ENCODE measurements at regions not wholly inside any gene's neighbourhood (a gene's known extent, or its start where the extent isn't known, plus 50 kb on each side); places are given as distances from the start of the nearest gene placed in this dataset.

DNA sequence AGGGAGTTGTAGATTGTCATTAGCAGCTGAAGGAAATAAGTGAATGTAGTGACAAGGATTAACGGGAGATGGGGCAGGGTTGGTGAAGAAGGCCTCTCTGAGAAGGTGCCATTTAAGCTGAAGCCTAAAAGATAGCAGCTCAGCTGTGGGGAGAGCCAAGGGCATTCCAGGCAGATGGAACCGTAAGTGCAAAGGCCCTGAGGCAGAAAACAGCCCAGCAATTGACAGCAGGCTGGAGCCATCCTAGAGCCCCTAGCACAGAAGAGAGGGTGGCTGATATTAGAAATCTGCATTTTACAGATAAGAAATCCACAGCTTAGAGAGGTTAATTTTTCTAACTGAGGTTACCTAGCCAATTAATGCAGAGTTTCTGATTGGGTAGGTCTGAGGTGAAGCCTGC, 374.5 kb upstream of the PROK2 start:
- Histone ChIP-seq H3K9ac (ENCODE audit: low read depth, low read length) (no peak overlapping the region), H3K4me3 (ENCODE audit: low read length) (no peak overlapping the region), H3K4me1 (ENCODE audit: insufficient read depth, low read length) (no peaks in the 10 kb centered on the region), H3K27ac (ENCODE audit: low read length) (no peak overlapping the region), H3K36me3 (ENCODE audit: insufficient read depth, low read depth, low read length) (no peaks in the 10 kb centered on the region), H3K27me3 (ENCODE audit: insufficient read depth, low read length) (no peaks in the 10 kb centered on the region), H3K9me3 (ENCODE audit: insufficient read depth, low read depth, low read length) (peaks cover under 1% of the 10 kb centered on the region; the same call in 1 of the 2 replicates)

DNA sequence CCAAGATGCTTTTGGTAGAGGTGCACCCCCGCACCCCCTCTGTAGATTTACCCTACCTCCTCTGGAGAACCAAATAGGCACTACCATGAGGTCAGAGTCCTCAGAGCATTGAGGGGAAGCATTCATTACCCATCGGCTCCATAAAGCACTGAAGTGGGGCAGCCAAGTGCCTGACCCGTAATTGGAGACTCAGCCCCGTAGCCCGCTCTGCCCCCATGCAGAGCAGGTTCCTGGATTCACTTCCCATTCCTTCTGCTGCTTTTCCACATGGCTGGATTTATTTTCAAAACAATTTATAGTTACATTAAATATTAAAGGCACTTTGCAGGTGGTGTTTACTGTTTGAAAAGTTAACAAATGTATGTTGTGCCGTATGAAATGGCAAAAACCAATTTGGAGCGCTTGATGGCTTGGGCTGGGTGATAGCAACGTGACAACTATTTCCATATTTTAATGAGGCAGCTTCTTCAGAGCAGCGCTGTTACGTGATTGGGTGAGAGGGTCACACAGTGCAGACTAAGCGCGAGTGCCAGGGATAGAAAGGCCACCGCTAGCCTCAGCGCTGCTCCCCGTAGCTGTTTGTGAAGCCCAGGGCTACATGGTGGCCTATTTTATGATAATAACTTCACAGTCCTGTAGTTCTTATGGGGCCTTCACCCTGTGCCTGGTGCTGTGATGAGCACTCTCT, 373.8 kb upstream of the PROK2 start:
- Histone ChIP-seq H3K9ac (ENCODE audit: low read depth, low read length) (no peak overlapping the region), H3K36me3 (ENCODE audit: insufficient read depth, low read depth, low read length) (no peaks in the 10 kb centered on the region), H3K9me3 (ENCODE audit: insufficient read depth, low read depth, low read length) (peaks cover 5% of the 10 kb centered on the region), H3K27me3 (ENCODE audit: insufficient read depth, low read length) (no peaks in the 10 kb centered on the region), H3K4me3 (ENCODE audit: low read length) (no peak overlapping the region), H3K27ac (ENCODE audit: low read length) (no peak overlapping the region), H3K4me1 (ENCODE audit: insufficient read depth, low read length) (no peaks in the 10 kb centered on the region)

DNA sequence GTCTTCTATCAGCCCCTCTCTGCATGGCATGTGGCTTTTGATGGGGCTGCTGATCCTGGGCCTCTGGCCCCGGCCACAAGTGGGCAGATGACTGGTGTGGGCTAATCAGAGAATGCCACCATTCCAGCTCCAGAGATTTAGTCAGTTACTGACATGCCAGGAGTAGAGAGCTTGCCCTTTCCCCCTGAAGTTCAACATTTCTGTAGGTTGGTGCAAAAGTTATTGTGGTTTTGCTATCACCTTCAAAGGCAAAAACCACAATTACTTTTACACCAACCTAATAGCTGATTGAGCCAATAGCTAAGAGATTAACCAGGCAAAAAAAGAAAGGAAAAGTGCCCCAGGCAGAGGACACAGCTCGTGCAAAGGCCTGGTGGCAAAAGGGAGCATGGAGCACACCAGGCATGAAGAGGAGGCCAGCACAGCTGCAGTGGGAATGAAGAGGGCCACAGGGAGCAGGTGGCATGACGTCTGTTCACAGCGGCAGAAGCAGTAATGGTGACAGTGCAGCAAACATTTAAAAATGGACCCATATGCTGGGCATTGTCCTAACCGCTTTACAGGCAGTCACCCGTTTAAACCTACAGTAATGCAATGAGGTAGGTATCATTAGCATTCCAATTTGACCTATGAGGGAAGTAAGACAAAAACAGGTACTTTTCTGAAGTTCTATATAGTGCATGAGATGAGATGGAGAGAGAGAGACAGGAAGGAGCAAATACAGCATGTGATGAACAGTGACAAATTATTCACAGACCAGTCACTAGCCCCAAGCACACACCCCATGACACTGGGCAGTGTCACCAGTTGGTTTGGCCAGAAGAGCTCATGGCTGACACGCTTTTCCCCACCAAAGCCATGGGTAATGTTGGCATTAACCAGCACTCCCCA, 373.0 kb upstream of the PROK2 start:
- Histone ChIP-seq H3K36me3 (ENCODE audit: insufficient read depth, low read depth, low read length) (no peaks in the 10 kb centered on the region), H3K9ac (ENCODE audit: low read depth, low read length) (no peak overlapping the region), H3K27ac (ENCODE audit: low read length) (no peak overlapping the region), H3K9me3 (ENCODE audit: insufficient read depth, low read depth, low read length) (peaks cover 5% of the 10 kb centered on the region), H3K4me1 (ENCODE audit: insufficient read depth, low read length) (no peaks in the 10 kb centered on the region), H3K27me3 (ENCODE audit: insufficient read depth, low read length) (no peaks in the 10 kb centered on the region), H3K4me3 (ENCODE audit: low read length) (no peak overlapping the region)

DNA sequence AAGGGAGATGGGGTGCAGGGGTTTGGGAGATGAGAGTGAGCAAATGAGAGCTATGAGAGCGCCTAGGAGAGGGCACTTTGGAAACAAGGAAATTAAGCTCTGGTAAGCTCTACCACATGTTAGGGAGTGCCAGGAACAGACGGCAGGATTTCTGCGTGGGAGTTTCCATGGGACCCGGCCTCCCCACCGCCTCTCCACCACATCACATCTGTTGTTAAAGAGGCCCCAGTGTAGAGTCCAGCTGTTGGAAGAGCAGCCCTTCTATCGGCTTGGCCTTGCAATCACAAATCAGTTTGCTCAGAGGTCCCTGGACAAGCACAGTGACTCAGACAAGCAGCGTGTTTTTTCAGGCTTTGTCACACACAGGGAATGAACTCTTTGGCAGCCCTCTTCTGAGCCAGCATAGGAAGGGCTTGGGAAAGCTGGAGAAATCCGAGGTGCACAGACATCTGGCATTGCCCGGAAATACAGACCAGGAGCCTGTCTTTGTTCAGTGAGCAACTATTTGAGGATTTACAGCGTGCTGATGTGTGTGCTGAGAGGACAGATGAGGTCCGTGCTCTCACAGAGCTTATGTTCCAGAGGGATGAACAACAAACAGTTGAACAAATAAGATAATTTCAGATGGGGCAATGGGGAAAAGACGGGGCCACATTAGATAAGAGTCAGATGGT, 370.6 kb upstream of the PROK2 start:
- Histone ChIP-seq H3K4me1 (ENCODE audit: insufficient read depth, low read length) (no peaks in the 10 kb centered on the region), H3K27ac (ENCODE audit: low read length) (no peak overlapping the region), H3K9me3 (ENCODE audit: insufficient read depth, low read depth, low read length) (peaks cover 5% of the 10 kb centered on the region), H3K9ac (ENCODE audit: low read depth, low read length) (no peak overlapping the region), H3K4me3 (ENCODE audit: low read length) (no peak overlapping the region), H3K36me3 (ENCODE audit: insufficient read depth, low read depth, low read length) (no peaks in the 10 kb centered on the region), H3K27me3 (ENCODE audit: insufficient read depth, low read length) (no peaks in the 10 kb centered on the region)

DNA sequence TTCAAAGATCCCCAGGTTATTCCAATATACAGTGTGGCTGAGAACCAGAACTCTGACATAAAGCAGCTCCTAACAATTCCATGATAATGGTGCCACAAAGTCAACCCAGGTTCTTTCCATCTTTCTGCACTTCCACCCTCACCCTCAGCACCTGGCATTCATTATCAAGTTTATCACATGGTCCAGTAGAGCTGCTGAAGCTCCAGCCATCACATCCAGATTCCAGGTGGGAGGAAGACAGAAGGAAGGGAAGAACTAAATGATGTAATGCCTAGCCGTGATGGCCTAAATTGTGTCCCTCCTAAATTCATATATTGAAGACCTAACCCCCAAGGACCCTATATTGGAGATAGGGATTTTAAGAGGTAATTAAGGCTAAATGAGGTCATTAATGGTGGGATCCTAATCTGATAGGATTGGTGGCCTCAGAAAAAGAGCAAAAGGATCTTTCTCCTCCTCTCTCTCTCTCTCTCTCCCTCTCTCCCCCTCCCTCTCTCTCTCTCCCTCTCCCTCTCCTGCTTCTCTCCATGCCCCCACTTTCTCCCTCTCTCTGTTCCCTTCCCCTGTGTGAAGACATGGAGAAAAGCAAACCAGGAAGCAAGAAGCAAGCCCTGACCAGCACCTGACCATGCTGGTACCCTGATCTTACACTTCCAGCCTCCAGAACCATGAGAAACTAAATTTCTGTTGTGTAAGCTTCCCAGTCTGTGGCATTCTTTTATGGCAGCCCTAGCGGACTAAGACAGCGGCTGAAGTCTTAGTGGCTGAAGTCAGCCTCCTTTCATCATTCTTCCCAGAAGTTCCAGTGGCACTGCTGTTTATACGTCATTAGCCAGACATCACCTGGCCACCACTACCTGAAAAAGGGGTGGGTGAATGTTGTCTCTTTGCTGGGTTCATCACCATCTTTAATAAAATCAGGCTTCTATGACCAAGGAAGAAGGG, 369.7 kb upstream of the PROK2 start:
- Histone ChIP-seq H3K9ac (ENCODE audit: low read depth, low read length) (no peak overlapping the region), H3K4me1 (ENCODE audit: insufficient read depth, low read length) (no peaks in the 10 kb centered on the region), H3K36me3 (ENCODE audit: insufficient read depth, low read depth, low read length) (no peaks in the 10 kb centered on the region), H3K27ac (ENCODE audit: low read length) (no peak overlapping the region), H3K9me3 (ENCODE audit: insufficient read depth, low read depth, low read length) (peaks cover 5% of the 10 kb centered on the region), H3K27me3 (ENCODE audit: insufficient read depth, low read length) (no peaks in the 10 kb centered on the region), H3K4me3 (ENCODE audit: low read length) (no peak overlapping the region)

DNA sequence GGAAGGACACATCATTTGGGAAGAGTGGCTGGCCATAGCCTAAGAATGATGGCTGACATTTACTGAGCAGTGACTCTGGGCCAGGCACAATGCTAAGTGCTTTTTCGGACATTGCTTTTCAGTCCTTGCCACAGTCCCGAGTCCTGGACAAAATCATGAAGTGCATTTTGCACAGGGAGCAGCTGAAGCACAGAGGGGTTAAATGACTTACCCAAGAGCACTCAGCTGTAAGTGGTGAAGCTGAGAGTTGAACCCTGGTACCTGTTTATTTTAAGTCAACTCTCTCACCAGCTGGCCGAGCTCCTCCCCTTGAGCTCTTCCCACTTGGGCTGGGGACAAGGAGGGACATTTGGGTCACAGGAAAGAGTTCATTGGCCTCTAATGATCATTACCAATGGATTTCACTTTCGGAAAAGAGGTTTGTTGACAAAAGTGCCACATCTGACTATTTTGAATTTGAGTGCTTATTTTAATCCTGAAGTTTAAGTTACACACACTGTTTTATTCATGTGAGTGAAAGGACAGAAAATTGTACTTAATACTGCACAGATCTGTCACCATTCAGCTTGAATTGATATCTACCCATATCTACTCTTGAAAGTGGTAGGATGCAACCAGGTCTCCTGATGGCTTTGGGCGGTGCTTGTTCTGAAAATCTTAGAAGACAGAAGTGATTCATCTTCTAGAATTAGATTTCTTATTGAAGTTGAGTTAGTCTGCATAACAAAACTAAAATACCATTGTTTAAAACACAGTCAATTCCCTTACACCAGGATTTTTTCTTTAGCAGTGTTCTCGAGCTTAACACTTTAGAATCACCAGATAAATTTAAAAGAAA, 368.7 kb upstream of the PROK2 start:
- no peaks in the 10 kb centered on the region for H3K4me1 ChIP-seq (ENCODE audit: insufficient read depth, low read length)
- no peaks in the 10 kb centered on the region for H3K27me3 ChIP-seq (ENCODE audit: insufficient read depth, low read length)
- H3K36me3 ChIP-seq (ENCODE audit: insufficient read depth, low read depth, low read length): no peaks in the 10 kb centered on the region
- H3K27ac ChIP-seq (ENCODE audit: low read length): no peak overlapping the region
- no peak overlapping the region for H3K9ac ChIP-seq (ENCODE audit: low read depth, low read length)
- no peak overlapping the region for H3K4me3 ChIP-seq (ENCODE audit: low read length)
- H3K9me3 ChIP-seq (ENCODE audit: insufficient read depth, low read depth, low read length): peaks cover 5% of the 10 kb centered on the region

DNA sequence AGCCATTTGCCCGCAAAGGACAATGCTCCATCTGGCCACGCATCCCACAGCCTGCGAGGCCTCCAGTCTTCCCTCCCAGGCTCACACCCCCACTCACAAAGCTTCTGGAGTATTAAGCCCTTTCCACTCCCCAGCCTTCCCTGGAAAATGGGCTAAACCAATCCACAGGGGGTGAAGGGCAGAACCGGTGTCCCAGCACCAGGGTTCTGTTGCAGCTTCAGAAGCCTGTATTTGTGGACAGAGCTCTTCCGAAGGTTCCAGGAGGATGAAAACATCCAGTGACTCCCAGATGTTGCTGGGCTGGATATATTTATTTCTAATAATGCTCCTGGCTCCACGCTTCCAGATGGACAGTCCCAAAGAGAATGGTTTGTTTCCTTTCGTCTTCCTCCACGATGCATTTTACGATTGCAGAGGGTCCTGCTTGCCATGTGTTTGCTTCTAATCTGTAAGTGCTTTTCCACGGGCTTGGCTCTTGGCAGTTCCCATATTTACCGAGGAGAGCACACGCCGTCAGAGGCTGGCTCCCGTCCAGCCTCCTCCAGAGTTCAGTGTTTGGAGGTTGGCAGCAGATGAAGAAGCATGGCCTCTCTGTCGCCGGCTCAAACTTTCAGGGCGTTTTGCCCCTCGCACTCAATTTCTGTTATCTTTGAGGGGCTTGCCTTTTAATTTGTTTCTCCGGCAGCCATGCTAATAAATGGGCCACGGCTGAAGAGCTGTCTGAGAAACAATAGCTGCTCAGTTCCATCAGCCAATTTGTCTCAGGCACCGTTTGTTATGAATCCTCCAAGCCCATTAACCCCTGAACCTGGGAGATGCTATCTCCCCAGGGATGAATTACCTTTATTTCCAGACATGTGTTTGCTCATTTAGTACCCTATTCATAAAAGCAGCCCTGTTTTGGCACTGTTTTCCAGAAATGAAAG, 367.9 kb upstream of the PROK2 start:
- Histone ChIP-seq H3K4me1 (ENCODE audit: insufficient read depth, low read length) (no peaks in the 10 kb centered on the region), H3K9me3 (ENCODE audit: insufficient read depth, low read depth, low read length) (peaks cover 5% of the 10 kb centered on the region), H3K36me3 (ENCODE audit: insufficient read depth, low read depth, low read length) (no peaks in the 10 kb centered on the region), H3K27me3 (ENCODE audit: insufficient read depth, low read length) (no peaks in the 10 kb centered on the region), H3K27ac (ENCODE audit: low read length) (no peak overlapping the region), H3K4me3 (ENCODE audit: low read length) (no peak overlapping the region), H3K9ac (ENCODE audit: low read depth, low read length) (no peak overlapping the region)

DNA sequence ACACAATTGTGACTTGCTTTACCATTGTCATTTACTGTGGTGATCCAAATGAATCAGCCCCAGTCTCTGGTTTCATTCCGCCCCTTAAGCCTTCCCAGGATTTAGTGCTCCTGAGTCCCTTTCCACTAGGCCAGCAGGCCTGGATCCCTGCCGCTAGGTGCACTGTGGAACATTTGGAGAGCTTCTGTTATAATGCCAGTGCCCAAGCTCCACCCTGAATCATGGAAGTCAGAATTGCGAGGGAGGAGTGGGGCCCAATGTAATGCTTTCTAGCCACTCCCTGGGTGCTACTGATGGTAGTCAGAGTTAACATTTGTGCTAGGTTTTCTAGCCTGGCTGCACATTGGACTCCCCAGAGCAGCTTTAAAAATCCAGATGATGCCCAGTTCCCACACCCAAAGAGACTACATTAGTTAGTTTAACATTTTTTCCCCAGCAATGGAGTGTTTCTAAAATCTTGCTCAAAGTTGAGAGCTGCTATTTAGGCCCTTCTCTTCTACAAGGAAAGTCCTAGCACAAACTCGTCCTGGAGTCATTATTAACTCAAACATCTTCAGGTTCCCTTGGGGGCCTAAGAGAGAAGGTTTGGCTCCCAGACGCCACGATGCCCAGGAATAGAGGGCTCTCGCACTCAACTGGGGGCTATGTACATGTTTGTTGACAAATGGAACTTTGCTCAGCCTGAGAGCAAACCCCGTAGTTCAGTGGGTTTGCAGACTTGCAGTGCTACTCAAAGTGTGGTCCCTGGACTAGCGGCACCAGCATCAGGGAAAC, 366.7 kb upstream of the PROK2 start:
- H3K4me1 ChIP-seq (ENCODE audit: insufficient read depth, low read length): no peaks in the 10 kb centered on the region
- H3K27me3 ChIP-seq (ENCODE audit: insufficient read depth, low read length): no peaks in the 10 kb centered on the region
- no peaks in the 10 kb centered on the region for H3K36me3 ChIP-seq (ENCODE audit: insufficient read depth, low read depth, low read length)
- peaks cover 5% of the 10 kb centered on the region for H3K9me3 ChIP-seq (ENCODE audit: insufficient read depth, low read depth, low read length)
- H3K4me3 ChIP-seq (ENCODE audit: low read length): no peak overlapping the region
- no peak overlapping the region for H3K9ac ChIP-seq (ENCODE audit: low read depth, low read length)
- no peak overlapping the region for H3K27ac ChIP-seq (ENCODE audit: low read length)

DNA sequence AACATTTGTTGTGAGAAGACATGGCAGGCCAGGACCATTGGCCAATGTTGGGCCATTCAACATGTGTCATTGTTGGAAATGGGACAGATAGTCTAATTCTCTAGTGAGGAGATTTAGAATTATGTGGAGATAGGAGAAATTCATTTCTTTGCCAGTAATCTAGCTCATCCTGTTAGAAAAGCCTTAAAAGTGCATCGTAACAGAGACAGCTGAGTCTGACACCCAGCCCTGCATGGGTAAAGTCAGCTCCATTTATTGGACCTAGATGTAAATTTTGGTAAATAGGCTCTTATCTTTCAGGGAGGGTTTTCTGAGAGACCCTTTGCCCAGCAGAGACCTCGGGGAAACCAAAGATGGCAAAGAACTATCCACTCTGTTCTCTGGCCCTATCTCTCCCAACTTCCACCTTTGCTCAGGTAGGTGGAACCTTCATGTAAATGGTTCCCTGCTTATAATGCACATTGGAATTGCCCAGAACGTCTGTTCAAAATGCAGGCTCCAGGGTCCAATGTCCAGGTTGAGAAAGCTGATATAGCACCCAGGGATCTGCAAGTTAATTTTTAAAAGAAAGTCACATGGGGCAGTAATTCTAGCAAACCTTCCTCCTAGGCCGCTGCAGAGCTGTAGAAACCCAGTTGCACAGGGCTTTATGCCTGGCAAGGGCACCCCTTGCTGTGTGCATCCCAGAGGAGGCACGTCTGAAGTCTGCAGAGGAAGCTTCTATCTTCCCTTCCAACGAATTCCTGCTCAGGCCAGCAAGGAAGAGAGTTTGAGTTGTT, 365.9 kb upstream of the PROK2 start:
- Histone ChIP-seq H3K27ac (ENCODE audit: low read length) (no peak overlapping the region), H3K27me3 (ENCODE audit: insufficient read depth, low read length) (no peaks in the 10 kb centered on the region), H3K4me1 (ENCODE audit: insufficient read depth, low read length) (no peaks in the 10 kb centered on the region)

More for the DNA sequence above, 365.9 kb upstream of the PROK2 start:
- Histone ChIP-seq H3K9ac (ENCODE audit: low read depth, low read length) (no peak overlapping the region), H3K4me3 (ENCODE audit: low read length) (no peak overlapping the region), H3K9me3 (ENCODE audit: insufficient read depth, low read depth, low read length) (peaks cover 5% of the 10 kb centered on the region), H3K36me3 (ENCODE audit: insufficient read depth, low read depth, low read length) (no peaks in the 10 kb centered on the region)
